GM18858 (cell line): ENCODE measurements at regions not wholly inside any gene's neighbourhood (a gene's known extent, or its start where the extent isn't known, plus 50 kb on each side); places are given as distances from the start of the nearest gene placed in this dataset.

ENCODE experiments used
- ATAC-seq: cut with Tn5 transposase; IDR thresholded peaks from one replicate; pipeline ENCODE4 v1.9.1; 2021; ENCODE audit not compliant: unreplicated experiment

DNA sequence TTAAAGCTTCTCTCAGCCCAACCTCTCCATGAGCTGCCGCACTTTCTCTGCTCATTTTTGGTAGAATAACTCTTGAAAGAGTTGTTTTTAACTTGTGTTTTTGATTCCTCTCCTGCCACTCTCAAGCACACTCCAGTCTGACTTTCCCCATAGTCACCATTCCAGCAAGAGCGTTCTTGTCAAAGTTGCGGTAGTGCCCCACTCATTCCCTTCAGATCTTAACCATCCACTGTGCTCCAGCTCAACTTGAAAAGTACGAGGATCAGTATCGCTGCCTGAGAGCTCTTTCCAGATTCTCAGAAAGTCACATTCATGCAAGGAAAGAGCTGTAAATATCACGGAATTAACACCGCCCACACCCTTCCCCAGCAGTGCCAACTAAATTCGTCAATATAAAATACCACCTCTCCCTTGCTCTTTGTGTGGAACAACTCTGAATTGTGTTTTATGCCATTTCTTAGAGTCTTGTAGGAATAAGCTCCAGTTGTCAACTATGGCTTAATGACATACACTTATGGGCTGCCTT is 59.7 kb upstream of the IL15 start:
- no peak for ATAC-seq

DNA sequence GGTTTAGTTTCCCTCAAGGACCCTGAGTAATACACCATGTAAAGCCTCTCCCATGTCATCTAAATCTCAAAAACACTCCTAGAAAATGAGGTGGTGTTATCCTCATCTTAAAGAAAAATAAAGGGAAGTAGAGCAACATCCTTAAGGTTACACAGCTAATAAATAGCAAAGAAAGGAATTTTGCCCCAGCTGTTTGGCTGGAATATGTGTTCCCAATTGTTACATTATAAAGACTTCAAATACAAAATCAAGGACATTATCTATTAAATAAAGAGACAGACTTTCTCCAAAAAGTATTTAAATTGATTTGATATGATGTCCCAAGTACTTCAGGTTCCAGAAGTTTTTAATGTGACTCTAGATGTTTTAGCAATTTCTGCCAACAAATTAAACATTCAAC is 57.9 kb upstream of the IL15 start:
- no peak for ATAC-seq

DNA sequence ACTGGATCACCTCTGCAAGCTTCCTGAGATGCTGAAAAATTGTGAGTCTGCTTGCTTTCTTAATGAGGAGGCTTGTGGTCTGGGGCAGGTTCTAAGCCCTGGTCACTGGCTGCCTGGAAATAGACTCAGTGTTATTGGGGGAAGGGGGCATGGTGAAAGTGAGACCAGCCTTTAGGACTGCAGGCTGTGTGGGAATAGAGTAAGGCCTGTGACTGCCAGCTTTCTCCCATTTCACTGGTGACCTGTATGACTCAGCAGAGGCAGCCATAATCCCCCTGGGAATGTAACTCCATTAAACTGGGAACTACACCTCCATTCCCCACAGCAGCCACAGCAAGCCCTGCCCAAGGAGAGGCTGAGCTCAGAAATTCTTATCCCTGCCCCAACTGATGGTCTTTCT is 55.9 kb upstream of the IL15 start:
- ATAC-seq: no peak
